A172 (cell line): ENCODE measurements at regions not wholly inside any gene's neighbourhood (a gene's known extent, or its start where the extent isn't known, plus 50 kb on each side); places are given as distances from the start of the nearest gene placed in this dataset.

ENCODE experiments used
- DNase-seq: peaks from one replicate; pipeline ENCODE4 v3.0.0-alpha.2; 2015; ENCODE audit warnings: low spot score

DNA sequence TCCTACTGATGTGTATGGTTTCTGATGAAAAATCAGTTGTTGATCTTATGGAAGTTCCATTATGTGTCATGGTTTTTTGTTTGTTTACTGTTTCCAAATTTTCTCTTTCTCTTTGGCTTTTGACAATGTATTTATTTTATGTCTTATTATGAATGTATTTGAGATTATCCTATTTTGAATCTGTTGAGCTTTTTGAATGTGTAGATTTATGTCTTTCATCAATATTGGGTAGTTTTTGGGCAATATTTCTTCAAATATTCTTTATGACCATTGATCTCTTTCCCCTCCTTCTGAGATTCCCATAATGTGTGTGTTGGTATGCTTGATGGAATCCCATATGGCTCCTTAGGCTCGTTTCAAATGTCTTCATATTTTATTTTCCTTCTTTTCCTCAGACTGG, 80.5 kb upstream of the FAM47C start:
- no peak for DNase-seq

- DNase-seq, result no peak
Observed at GRCh38 chrX:36930491-36930890, 77.7 kb upstream of the FAM47C start.

- no peak for DNase-seq
Observed at GRCh38 chrX:36947214-36947613, 61.0 kb upstream of the FAM47C start.

DNA sequence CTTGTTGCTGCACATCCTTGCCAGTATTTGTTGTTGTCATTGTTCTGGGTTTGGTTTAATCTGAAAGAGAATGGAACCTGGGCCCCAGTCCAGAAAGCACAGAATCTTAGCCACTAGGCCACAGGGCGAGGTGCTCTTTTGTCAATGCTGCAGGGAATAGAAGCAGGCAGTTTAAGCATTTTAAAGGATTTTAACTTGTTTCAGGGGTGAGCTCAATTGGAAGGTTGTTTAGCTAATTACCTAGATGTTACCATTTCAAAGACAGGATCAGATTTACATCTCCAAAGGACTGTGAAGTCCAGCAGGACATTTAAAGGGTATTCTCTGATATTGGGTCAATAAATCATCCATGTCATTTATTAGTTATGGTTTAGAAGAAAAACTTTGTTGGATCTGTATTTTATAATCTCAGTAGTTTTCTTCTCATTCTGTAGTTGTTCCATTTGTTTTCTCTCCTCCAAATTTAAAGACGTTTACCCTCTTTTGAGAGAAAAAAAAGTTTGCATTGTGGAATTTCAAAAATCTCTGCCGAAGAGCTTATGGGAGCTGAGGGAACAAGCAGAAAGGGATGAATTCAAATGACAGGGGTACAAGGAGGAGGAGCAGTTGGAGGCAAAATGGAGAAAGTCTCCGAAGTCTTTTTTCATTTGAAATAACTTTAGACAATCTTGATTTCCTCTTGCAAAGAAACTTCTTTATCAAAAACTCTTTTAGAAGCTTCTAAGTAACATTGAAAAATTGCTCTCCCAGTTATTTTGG, 57.5 kb upstream of the FAM47C start:
- DNase-seq, result no peak

DNA sequence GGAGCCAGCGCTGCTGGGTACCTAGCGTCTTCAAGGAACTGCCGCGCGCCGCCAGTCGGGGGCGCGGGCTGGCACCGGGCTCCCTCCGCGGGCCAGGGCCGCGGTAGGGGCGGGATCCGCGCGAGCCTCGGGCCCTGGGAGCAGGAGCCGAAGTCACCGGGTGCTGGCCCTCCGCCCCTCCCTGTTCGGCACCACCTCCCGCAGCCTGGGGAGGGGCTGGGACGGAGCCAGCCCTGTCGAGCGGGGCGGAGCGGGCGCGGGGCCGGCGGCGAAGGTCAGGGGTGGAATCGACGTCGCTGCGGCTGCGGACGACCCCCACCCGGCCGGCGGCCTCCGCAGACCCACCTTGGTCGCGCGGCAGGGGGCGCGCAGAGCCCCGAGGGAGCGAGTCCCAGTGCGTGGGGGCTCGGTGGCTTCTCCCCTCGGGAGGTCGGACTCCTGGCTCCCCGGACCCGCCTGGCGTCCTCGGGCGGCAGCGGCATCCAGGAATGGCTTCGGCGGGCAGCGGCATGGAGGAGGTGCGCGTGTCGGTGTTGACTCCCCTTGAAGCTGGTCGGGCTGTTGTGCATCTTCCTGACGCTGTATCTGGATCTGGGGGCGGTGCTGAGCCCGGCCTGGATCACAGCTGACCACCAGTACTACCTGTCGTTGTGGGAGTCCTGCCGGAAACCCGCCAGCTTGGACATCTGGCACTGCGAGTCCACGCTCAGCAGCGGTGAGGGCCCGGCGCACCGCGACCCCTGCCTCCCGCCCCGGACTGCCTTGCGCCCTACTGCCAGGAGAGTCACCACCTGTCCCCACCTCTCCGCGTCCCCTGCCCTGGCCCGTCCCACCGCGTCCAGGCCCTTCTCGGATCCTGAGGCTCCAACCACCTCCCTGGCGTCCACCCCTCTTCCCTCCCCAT, 50.5 kb upstream of the FAM47C start:
- no peak for DNase-seq
